ENCODE measurements at regions not wholly inside any gene's neighbourhood (a gene's known extent, or its start where the extent isn't known, plus 50 kb on each side); places are given as distances from the start of the nearest gene placed in this dataset.

- no peak overlapping the region for H3K27ac ChIP-seq
- WGBS (ENCODE audit: low lambda C conversion rate, missing lambda C conversion rate): 44% methylated on average over 1 of the region's 1 CpG
- TF ChIP-seq CTCF (IDR thresholded peaks at IDR 0.05; ENCODE audit: poor library complexity): no peak
- TF ChIP-seq EZH2phosphoT487 (IDR thresholded peaks at IDR 0.05; ENCODE audit: low read depth, severe bottlenecking, unreplicated experiment): no peak
- TF ChIP-seq EZH2 (IDR thresholded peaks at IDR 0.05; ENCODE audit: borderline replicate concordance): no peak
These were observed 232.0 kb downstream of the SOCS6 start for GRCh38 chr18:70520867-70521266.

GRCh38 chr18:70513502-70514171 is 224.8 kb downstream of the SOCS6 start:
- no peaks in the 10 kb centered on the region for H4K20me1 ChIP-seq (ENCODE audit: insufficient read depth, poor library complexity, severe bottlenecking)
- H3K4me3 ChIP-seq: no peak overlapping the region
- H3K27me3 ChIP-seq: no peaks in the 10 kb centered on the region
- WGBS (ENCODE audit: low lambda C conversion rate, missing lambda C conversion rate): 92% methylated on average over 9 of the region's 9 CpGs
- no peak for DNase-seq (ENCODE audit: low spot score)
- no peak overlapping the region for H2AFZ ChIP-seq
- H3K27ac ChIP-seq: no peak overlapping the region
- H3K79me2 ChIP-seq: no peaks in the 10 kb centered on the region
- no peak overlapping the region for H3K4me2 ChIP-seq
- no peaks in the 10 kb centered on the region for H3K9me3 ChIP-seq (ENCODE audit: low read depth)
- no peaks in the 10 kb centered on the region for H3K9me2 ChIP-seq (replicated peaks; ENCODE audit: insufficient read depth)
- H3K4me1 ChIP-seq (ENCODE audit: insufficient read depth): no peaks in the 10 kb centered on the region
- TF ChIP-seq EZH2 (IDR thresholded peaks at IDR 0.05; ENCODE audit: borderline replicate concordance) (no peak), CTCF (IDR thresholded peaks at IDR 0.05; ENCODE audit: poor library complexity) (no peak), EZH2phosphoT487 (IDR thresholded peaks at IDR 0.05; ENCODE audit: low read depth, severe bottlenecking, unreplicated experiment) (no peak)
- no peaks in the 10 kb centered on the region for H3K36me3 ChIP-seq (replicated peaks; ENCODE audit: insufficient read depth, low read depth)

More at GRCh38 chr18:70520867-70521266, 232.0 kb downstream of the SOCS6 start:
- no peaks in the 10 kb centered on the region for H3K27me3 ChIP-seq
- no peaks in the 10 kb centered on the region for H3K36me3 ChIP-seq (replicated peaks; ENCODE audit: insufficient read depth, low read depth)
- H3K4me3 ChIP-seq: no peak overlapping the region
- H3K4me2 ChIP-seq: no peak overlapping the region
- H3K79me2 ChIP-seq: no peaks in the 10 kb centered on the region
- no peaks in the 10 kb centered on the region for H3K4me1 ChIP-seq (ENCODE audit: insufficient read depth)
- H2AFZ ChIP-seq: no peak overlapping the region
- H3K9me3 ChIP-seq (ENCODE audit: low read depth): no peaks in the 10 kb centered on the region
- no peaks in the 10 kb centered on the region for H4K20me1 ChIP-seq (ENCODE audit: insufficient read depth, poor library complexity, severe bottlenecking)
- DNase-seq (ENCODE audit: low spot score): no peak
- H3K9me2 ChIP-seq (replicated peaks; ENCODE audit: insufficient read depth): no peaks in the 10 kb centered on the region

GRCh38 chr18:70507970-70508369 is 219.1 kb downstream of the SOCS6 start:
- Histone ChIP-seq H3K27me3 (no peaks in the 10 kb centered on the region), H4K20me1 (ENCODE audit: insufficient read depth, poor library complexity, severe bottlenecking) (no peaks in the 10 kb centered on the region), H3K36me3 (replicated peaks; ENCODE audit: insufficient read depth, low read depth) (no peaks in the 10 kb centered on the region), H3K27ac (no peak overlapping the region), H3K4me2 (no peak overlapping the region), H2AFZ (no peak overlapping the region), H3K9me2 (replicated peaks; ENCODE audit: insufficient read depth) (no peaks in the 10 kb centered on the region), H3K4me1 (ENCODE audit: insufficient read depth) (no peaks in the 10 kb centered on the region), H3K79me2 (no peaks in the 10 kb centered on the region), H3K4me3 (no peak overlapping the region), H3K9me3 (ENCODE audit: low read depth) (no peaks in the 10 kb centered on the region)
- TF ChIP-seq EZH2phosphoT487 (IDR thresholded peaks at IDR 0.05; ENCODE audit: low read depth, severe bottlenecking, unreplicated experiment): no peak
- TF ChIP-seq EZH2 (IDR thresholded peaks at IDR 0.05; ENCODE audit: borderline replicate concordance): no peak
- TF ChIP-seq CTCF (IDR thresholded peaks at IDR 0.05; ENCODE audit: poor library complexity): no peak
- DNase-seq (ENCODE audit: low spot score): no peak
- 83% methylated on average over 4 of the region's 4 CpGs for WGBS (ENCODE audit: low lambda C conversion rate, missing lambda C conversion rate)
